Activated naive CD8-positive, alpha-beta T cell treated with anti-CD3 and anti-CD28 coated beads, Interleukin-2, amount 50 U/mL, for 24 hours (primary cell): ENCODE measurements at regions not wholly inside any gene's neighbourhood (a gene's known extent, or its start where the extent isn't known, plus 50 kb on each side); places are given as distances from the start of the nearest gene placed in this dataset.
"Not testable (repeated sequence)": the region's sequence is repeated elsewhere in the genome, so short reads cannot be mapped to it uniquely, and the experiment has no call there.

Experiments
- ATAC-seq: fragments of 150-1000 bp; cut with Tn5 transposase; one replicate; pipeline ENCODE4 v1.10.0; 2021
- DNase-seq: peaks from one replicate; pipeline ENCODE4 v3.0.0; 2021
- H3K27ac Mint-ChIP-seq: one replicate; pipeline ENCODE4 v1.8.0; 2021; ENCODE audit warnings: mild to moderate bottlenecking, mixed read lengths
- H3K27me3 Mint-ChIP-seq: one replicate; pipeline ENCODE4 v1.8.0; 2021; ENCODE audit warnings: mixed read lengths
- H3K36me3 Mint-ChIP-seq: one replicate; pipeline ENCODE4 v1.8.0; 2021; ENCODE audit warnings: low read depth, mixed read lengths
- H3K4me1 Mint-ChIP-seq: one replicate; pipeline ENCODE4 v1.8.0; 2021; ENCODE audit warnings: mixed read lengths
- H3K4me3 Mint-ChIP-seq: one replicate; pipeline ENCODE4 v1.8.0; 2021; ENCODE audit warnings: mild to moderate bottlenecking, moderate library complexity, mixed read lengths
- H3K9me3 Mint-ChIP-seq: one replicate; pipeline ENCODE4 v1.8.0; 2021; ENCODE audit warnings: mixed read lengths

- Mint-ChIP-seq H3K36me3 (peaks cover 5% of the 10 kb centered on the region), H3K27ac (no peak overlapping the region), H3K9me3 (peaks cover 22% of the 10 kb centered on the region), H3K27me3 (no peaks in the 10 kb centered on the region), H3K4me3 (no peak overlapping the region), H3K4me1 (peaks cover 8% of the 10 kb centered on the region)
- ATAC-seq (no peak), DNase-seq (no peak)
Measured at GRCh38 chr6:14472255-14472985, 354.8 kb downstream of the CD83 start.

GRCh38 chr6:14472986-14473337 is 355.4 kb downstream of the CD83 start:
- DNase-seq (no peak), ATAC-seq (no peak)
- Mint-ChIP-seq H3K27me3 (no peaks in the 10 kb centered on the region), H3K36me3 (peaks cover 5% of the 10 kb centered on the region), H3K4me3 (no peak overlapping the region), H3K27ac (no peak overlapping the region), H3K4me1 (peaks cover 8% of the 10 kb centered on the region), H3K9me3 (peaks cover 17% of the 10 kb centered on the region)

DNA sequence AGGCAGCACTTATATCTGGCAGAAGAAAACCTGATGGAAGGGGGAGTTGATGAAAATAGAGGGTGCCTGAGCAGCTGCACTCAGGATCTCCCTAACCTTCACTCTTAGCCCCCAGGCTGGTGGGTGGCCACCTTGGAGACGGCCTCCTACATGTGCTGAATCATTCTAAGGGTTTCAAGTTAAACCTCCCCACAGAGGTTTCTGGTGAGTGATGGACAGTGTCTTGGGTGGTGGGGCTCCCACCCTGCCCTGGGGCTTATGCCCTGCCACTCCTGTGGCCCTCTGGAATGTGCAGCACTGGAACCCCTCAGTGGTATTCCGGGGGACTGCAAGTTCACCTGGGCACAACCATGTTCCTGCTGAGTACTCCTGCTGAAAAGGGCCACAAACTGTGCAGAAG is 357.2 kb downstream of the CD83 start:
- Mint-ChIP-seq H3K27me3 (no peaks in the 10 kb centered on the region), H3K36me3 (no peaks in the 10 kb centered on the region), H3K27ac (no peak overlapping the region), H3K4me1 (peaks cover 8% of the 10 kb centered on the region), H3K4me3 (no peak overlapping the region), H3K9me3 (peaks cover 6% of the 10 kb centered on the region)
- DNase-seq (no peak), ATAC-seq (peak; percentile 49)

- H3K27ac Mint-ChIP-seq: no peak overlapping the region
- no peaks in the 10 kb centered on the region for H3K27me3 Mint-ChIP-seq
- peaks cover 8% of the 10 kb centered on the region for H3K4me1 Mint-ChIP-seq
- peaks cover 6% of the 10 kb centered on the region for H3K9me3 Mint-ChIP-seq
- H3K4me3 Mint-ChIP-seq: no peak overlapping the region
- DNase-seq (no peak), ATAC-seq (no peak)
- H3K36me3 Mint-ChIP-seq: no peaks in the 10 kb centered on the region
Measured at GRCh38 chr6:14475306-14475705, 357.7 kb downstream of the CD83 start.

DNA sequence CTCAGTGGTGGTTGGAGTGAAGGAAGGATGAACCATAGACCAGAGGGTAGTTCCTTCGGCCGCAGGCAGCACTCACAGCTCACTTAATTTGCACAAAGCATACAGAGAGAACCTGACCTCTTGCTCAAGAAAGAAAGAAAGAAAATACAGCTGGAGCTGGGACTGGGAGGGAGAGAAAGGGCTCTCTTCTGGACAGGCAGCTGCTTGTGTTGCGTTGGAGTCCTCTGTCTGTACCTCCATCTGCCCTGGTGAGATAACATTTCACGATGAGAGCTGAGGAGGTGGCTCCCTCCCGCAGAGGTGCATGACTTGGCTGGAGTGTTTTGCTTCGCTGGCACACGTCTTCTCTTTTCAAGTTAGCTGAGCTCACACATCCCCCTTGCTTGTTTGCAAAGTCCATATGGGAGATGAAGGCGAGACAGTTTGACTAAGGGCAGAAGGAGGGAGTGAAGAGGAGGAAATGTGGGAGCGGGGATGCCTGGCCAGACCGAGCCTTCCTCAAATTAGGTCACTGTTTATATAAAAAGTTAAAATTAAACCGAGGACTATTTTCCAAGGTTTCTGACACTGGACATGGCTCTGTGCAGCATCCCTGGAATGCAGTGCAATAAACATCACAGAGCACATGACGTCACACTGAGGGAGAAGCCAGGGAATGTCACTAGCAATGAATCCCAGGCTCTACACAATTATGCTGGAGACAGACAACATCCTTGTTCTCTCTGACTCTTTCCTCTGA is 359.4 kb downstream of the CD83 start:
- peaks cover 8% of the 10 kb centered on the region for H3K4me1 Mint-ChIP-seq
- ATAC-seq (no peak), DNase-seq (no peak)
- peaks cover 9% of the 10 kb centered on the region for H3K9me3 Mint-ChIP-seq
- no peak overlapping the region for H3K27ac Mint-ChIP-seq
- no peaks in the 10 kb centered on the region for H3K27me3 Mint-ChIP-seq
- peaks cover 4% of the 10 kb centered on the region for H3K36me3 Mint-ChIP-seq
- no peak overlapping the region for H3K4me3 Mint-ChIP-seq

DNA sequence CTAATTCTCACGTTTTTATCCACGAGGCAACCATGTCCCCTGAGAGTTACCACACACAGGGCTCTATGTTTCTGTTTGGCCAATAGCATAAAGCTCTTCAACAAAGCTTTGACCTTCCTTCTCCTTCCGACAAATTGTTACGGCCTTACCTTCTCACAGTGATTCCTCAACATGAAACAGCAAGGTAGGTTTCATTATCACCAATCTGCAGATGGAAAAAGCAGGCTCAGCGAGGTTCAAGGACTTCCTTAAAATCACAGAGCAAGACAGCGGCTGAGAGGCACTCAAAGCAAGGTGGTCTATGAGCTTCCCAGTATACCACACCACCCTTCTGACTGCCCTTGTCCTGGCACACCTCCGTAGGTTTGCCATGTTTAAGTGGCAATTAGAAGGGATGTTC is 360.0 kb downstream of the CD83 start:
- no peak overlapping the region for H3K27ac Mint-ChIP-seq
- H3K4me3 Mint-ChIP-seq: no peak overlapping the region
- peaks cover 4% of the 10 kb centered on the region for H3K36me3 Mint-ChIP-seq
- H3K4me1 Mint-ChIP-seq: peaks cover 8% of the 10 kb centered on the region
- H3K27me3 Mint-ChIP-seq: no peaks in the 10 kb centered on the region
- ATAC-seq (no peak), DNase-seq (no peak)
- H3K9me3 Mint-ChIP-seq: peaks cover 5% of the 10 kb centered on the region

GRCh38 chr6:14478381-14479225 is 361.0 kb downstream of the CD83 start:
- DNase-seq (no peak), ATAC-seq (no peak)
- peaks cover 4% of the 10 kb centered on the region for H3K36me3 Mint-ChIP-seq
- H3K9me3 Mint-ChIP-seq: peaks cover 4% of the 10 kb centered on the region
- peaks cover 8% of the 10 kb centered on the region for H3K4me1 Mint-ChIP-seq
- H3K4me3 Mint-ChIP-seq: no peak overlapping the region
- no peak overlapping the region for H3K27ac Mint-ChIP-seq
- no peaks in the 10 kb centered on the region for H3K27me3 Mint-ChIP-seq

- H3K4me1 Mint-ChIP-seq, H3K36me3 Mint-ChIP-seq, H3K9me3 Mint-ChIP-seq, H3K27me3 Mint-ChIP-seq, DNase-seq, H3K27ac Mint-ChIP-seq, H3K4me3 Mint-ChIP-seq, ATAC-seq: not testable (repeated sequence)
Measured at GRCh38 chr6:14481946-14482345, 364.4 kb downstream of the CD83 start.

DNA sequence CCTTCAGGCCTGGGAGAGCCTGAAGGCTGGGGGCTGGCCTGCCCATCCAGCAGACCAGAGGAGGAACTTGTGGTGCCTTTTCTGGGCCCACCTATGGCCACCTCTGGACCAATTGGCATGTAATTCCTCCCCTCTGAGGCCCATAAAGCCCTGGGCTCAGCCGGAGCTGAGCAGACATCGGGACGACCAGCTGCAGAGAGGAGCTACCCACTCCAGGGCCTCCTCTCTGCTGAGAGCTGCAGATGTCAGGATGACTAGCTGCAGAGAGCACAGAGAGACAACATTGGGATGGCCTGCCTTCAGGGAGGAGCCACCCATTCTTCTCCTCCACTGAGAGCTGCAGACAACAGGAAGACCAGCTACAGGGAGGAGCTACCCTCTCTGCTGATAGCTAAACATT is 370.1 kb downstream of the CD83 start:
- H3K4me3 Mint-ChIP-seq: no peak overlapping the region
- H3K4me1 Mint-ChIP-seq: peaks cover 2% of the 10 kb centered on the region
- no peaks in the 10 kb centered on the region for H3K36me3 Mint-ChIP-seq
- ATAC-seq (no peak), DNase-seq (no peak)
- no peaks in the 10 kb centered on the region for H3K9me3 Mint-ChIP-seq
- no peak overlapping the region for H3K27ac Mint-ChIP-seq
- no peaks in the 10 kb centered on the region for H3K27me3 Mint-ChIP-seq

DNA sequence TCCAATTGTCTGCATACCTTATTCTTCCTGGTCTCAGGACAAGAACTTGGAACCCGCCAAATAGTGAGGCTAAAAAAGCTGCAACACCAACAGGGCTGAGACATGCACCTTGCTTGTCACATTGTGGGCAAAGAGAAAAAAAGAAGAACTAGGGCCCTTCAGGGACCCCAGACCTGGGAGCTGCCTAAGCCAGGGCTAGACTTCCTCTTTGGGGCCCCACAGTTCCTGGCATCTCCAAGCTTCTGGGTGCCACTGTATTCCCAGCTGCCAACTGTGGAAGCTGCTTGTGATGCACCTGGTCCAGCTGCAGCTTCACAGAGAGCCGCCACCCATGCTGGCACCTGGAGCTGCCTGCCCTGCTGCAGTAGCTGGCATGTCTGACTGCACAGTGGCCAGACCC is 370.6 kb downstream of the CD83 start:
- Mint-ChIP-seq H3K9me3 (no peaks in the 10 kb centered on the region), H3K36me3 (no peaks in the 10 kb centered on the region), H3K27me3 (no peaks in the 10 kb centered on the region), H3K27ac (no peak overlapping the region), H3K4me3 (no peak overlapping the region), H3K4me1 (peaks cover 2% of the 10 kb centered on the region)
- DNase-seq: no peak
- no peak for ATAC-seq

DNA sequence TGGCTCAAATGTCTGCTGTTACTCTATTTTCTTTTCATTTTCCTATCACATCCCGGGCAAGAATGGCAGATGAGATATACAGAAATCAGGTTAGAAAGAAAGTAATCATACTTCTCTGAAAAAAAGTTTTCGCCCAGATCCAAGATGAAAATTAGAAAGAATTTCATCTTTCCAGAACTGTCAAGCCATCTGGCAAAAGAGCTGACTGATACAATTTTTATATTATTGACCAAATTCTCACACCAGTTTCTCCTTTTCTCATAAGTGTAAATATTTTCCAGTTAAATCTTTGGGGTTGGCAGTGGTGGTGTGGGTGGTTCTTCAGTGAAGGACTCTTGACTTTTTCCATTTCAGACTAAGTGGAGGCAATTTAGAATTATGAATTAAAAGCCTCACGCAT is 371.9 kb downstream of the CD83 start:
- DNase-seq (no peak), ATAC-seq (no peak)
- Mint-ChIP-seq H3K27me3 (no peaks in the 10 kb centered on the region), H3K4me3 (no peak overlapping the region), H3K9me3 (no peaks in the 10 kb centered on the region), H3K36me3 (no peaks in the 10 kb centered on the region), H3K4me1 (peaks cover 2% of the 10 kb centered on the region), H3K27ac (no peak overlapping the region)

- H3K27ac Mint-ChIP-seq: no peak overlapping the region
- H3K36me3 Mint-ChIP-seq: peaks cover 5% of the 10 kb centered on the region
- H3K4me3 Mint-ChIP-seq: no peak overlapping the region
- peaks cover 1% of the 10 kb centered on the region for H3K27me3 Mint-ChIP-seq
- DNase-seq: no peak
- ATAC-seq: no peak
- peaks cover 8% of the 10 kb centered on the region for H3K9me3 Mint-ChIP-seq
- peaks cover 2% of the 10 kb centered on the region for H3K4me1 Mint-ChIP-seq
Measured at GRCh38 chr6:14498748-14499147, 381.2 kb downstream of the CD83 start.

DNA sequence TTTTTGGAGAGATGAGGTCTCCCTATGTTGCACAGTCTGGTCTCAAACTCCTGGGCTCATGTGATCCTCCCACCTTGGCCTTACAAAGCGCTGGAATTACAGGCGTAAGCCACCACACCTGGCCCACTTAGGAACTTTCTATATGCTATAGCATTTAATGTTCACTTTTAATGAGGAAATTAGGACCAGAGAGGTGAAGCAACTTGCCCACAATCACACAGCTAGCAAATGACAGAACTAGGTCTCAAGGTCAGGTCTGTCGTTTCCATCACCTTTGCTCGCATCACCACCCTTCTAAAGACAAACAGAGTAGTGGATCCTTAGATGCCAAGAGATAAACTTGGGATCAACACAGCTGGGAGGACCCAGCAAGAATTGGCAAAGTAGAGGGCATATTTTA is 381.7 kb downstream of the CD83 start:
- no peak for DNase-seq
- Mint-ChIP-seq H3K27me3 (peaks cover 1% of the 10 kb centered on the region), H3K4me1 (peaks cover 2% of the 10 kb centered on the region), H3K36me3 (peaks cover 5% of the 10 kb centered on the region), H3K9me3 (peaks cover 8% of the 10 kb centered on the region), H3K4me3 (no peak overlapping the region), H3K27ac (no peak overlapping the region)
- ATAC-seq: no peak

DNA sequence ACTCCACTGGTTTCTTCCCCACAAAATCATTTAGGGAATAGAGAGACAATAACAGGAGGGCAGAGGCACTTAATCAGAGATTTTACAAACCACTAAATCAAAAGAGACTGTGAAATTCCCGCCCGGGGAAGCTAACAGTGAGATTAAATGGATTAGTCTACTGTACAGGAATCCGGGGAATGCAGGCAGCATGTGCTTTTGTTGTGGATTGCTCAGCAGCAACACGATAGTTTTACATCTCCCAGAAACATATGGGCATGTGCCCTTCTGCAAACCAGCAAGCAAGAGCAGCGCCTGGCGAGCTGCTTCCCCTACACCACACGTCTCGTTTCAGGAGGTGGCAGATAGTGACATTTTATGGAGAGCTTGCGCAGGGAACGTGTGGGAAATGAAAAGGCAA is 382.3 kb downstream of the CD83 start:
- DNase-seq (no peak), ATAC-seq (no peak)
- H3K27ac Mint-ChIP-seq: no peak overlapping the region
- peaks cover 2% of the 10 kb centered on the region for H3K4me1 Mint-ChIP-seq
- no peak overlapping the region for H3K4me3 Mint-ChIP-seq
- peaks cover 5% of the 10 kb centered on the region for H3K36me3 Mint-ChIP-seq
- peaks cover 1% of the 10 kb centered on the region for H3K27me3 Mint-ChIP-seq
- peaks cover 8% of the 10 kb centered on the region for H3K9me3 Mint-ChIP-seq

GRCh38 chr6:14500809-14501208 is 383.2 kb downstream of the CD83 start:
- no peak for ATAC-seq
- Mint-ChIP-seq H3K9me3 (peaks cover 8% of the 10 kb centered on the region), H3K4me1 (peaks cover 2% of the 10 kb centered on the region), H3K27ac (no peak overlapping the region), H3K4me3 (no peak overlapping the region), H3K36me3 (peaks cover 5% of the 10 kb centered on the region), H3K27me3 (peaks cover 1% of the 10 kb centered on the region)
- DNase-seq: no peak
